Psoas muscle (tissue), 7 donors: ENCODE measurements at regions not wholly inside any gene's neighbourhood (a gene's known extent, or its start where the extent isn't known, plus 50 kb on each side); places are given as distances from the start of the nearest gene placed in this dataset.

Experiments
- ATAC-seq, 4 donors: fragments of 200-7000 bp; cut with Tn5 transposase; one replicate each; pipeline ENCODE4 v1.9.1; 2020; ENCODE audit warnings: moderate library complexity in 3 of 4, mild to moderate bottlenecking in 2 of 4
- DNase-seq, 2 donors: peaks; one replicate each; pipeline ENCODE4 v3.0.0-alpha.2; 2020
- H3K27ac ChIP-seq: fragments of 200-600 bp; one replicate; pipeline ENCODE4 v1.8.0; 2022
- H3K27me3 ChIP-seq, 3 donors: fragments of 200-600 bp in 1 of 3; one replicate each; pipeline versions ENCODE4 v1.6.1 to v1.8.0; 2013 to 2022; ENCODE audit warnings: low read length in 2 of 3, mild to moderate bottlenecking in 2 of 3, moderate library complexity in 1 of 3; ENCODE audit not compliant: insufficient read depth in 3 of 3
- H3K36me3 ChIP-seq, 2 donors: fragments of 200-600 bp in 1 of 2; one replicate each; pipeline versions ENCODE4 v1.6.1 to v1.8.0; 2013 to 2022; ENCODE audit warnings: low read depth in 1 of 2, mild to moderate bottlenecking in 1 of 2, moderate library complexity in 1 of 2; ENCODE audit not compliant: insufficient read depth in 1 of 2
- H3K4me1 ChIP-seq: fragments of 200-600 bp; one replicate; pipeline ENCODE4 v1.8.0; 2022
- H3K4me3 ChIP-seq: fragments of 200-600 bp; one replicate; pipeline ENCODE4 v1.8.0; 2022; ENCODE audit warnings: mild to moderate bottlenecking
- H3K9me3 ChIP-seq: fragments of 200-600 bp; one replicate; pipeline ENCODE4 v1.8.0; 2022
- CTCF ChIP-seq: fragments of 200-600 bp; IDR thresholded peaks from one replicate; pipeline ENCODE4 v1.8.0; 2022; ENCODE audit warnings: antibody characterized with exemption
- WGBS, 3 donors: extraction: QIAGEN DNeasy Blood & Tissue Kit; methylation state at CpG; one replicate each; pipeline versions ENCODE4 v1.1.6 to v1.1.7; 2013; 5-methylcytosine and 5-hydroxymethylcytosine counted together
- intact Hi-C, 2 donors: fragments of 100-400 bp; cut with DNase I; formaldehyde crosslinking; loops; one replicate each; pipeline versions ENCODE4 v1.11.0 to v1.14.2; 2022
- donor health status: healthy with polysubstance abuse.
- donor health status: DM: no; HTN: no; CAD: no; lungs with moderate emphysema.
- donor health status: Bipolar disorder and iron deficiency.
- donor health status: healthy.
- donor health status: DM: yes; HTN: yes; CAD: no.
- donor health status: DM: no; HTN: no; CAD: no.
- donor health status: DM: yes; HTN: yes; CAD: no.

GRCh38 chr9:28234894-28235277 lies 661.6 kb upstream of the C9orf72 start:
- H3K27me3 ChIP-seq: no peaks in the 10 kb centered on the region
- no peak for DNase-seq
- H3K4me3 ChIP-seq: no peak overlapping the region
- no peak for ATAC-seq
- intact Hi-C loops: no loop called here
- WGBS, 3 donors: 32 to 52% (median 51%) methylated on average over 1 of the region's 1 CpG
- no peak for TF ChIP-seq CTCF
- H3K36me3 ChIP-seq: no peaks in the 10 kb centered on the region
- no peak overlapping the region for H3K27ac ChIP-seq
- H3K9me3 ChIP-seq: no peaks in the 10 kb centered on the region
- no peaks in the 10 kb centered on the region for H3K4me1 ChIP-seq

DNA sequence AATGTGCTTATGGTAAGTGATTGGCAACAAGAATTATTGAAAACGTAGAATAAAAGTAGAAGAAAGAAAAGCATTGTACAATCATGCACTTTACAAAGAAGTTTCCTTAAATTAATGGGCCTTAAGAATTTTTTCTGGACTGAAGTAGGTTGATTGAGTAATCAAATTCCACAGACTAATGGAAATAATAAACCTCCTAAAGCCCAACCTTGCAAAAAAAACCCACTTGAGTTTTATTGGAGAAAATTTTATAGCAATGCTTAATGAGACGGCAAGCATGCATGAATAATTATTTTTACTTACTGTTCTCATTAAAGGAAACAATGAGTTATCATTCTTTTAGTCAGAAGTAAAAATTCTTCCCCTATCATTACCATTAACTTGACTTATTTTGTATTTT lies 676.1 kb upstream of the C9orf72 start:
- WGBS, 3 donors: 65 to 74% (median 70%) methylated on average over 2 of the region's 2 CpGs

GRCh38 chr9:28255174-28255573 lies 681.9 kb upstream of the C9orf72 start:
- intact Hi-C loops: no loop called here
- WGBS, 3 donors: 64 to 69% (median 66%) methylated on average over 3 of the region's 3 CpGs
- H3K27ac ChIP-seq: no peak overlapping the region
- no peaks in the 10 kb centered on the region for H3K9me3 ChIP-seq
- ATAC-seq (no peak), DNase-seq (no peak)
- TF ChIP-seq CTCF: no peak
- H3K36me3 ChIP-seq: no peaks in the 10 kb centered on the region
- H3K27me3 ChIP-seq: no peaks in the 10 kb centered on the region
- no peaks in the 10 kb centered on the region for H3K4me1 ChIP-seq
- H3K4me3 ChIP-seq: no peak overlapping the region

More for the DNA sequence above, 676.1 kb upstream of the C9orf72 start:
- no peaks in the 10 kb centered on the region for H3K36me3 ChIP-seq
- no peaks in the 10 kb centered on the region for H3K9me3 ChIP-seq
- no peak overlapping the region for H3K27ac ChIP-seq
- no peaks in the 10 kb centered on the region for H3K27me3 ChIP-seq
- DNase-seq (no peak), ATAC-seq (no peak)
- no peak for TF ChIP-seq CTCF
- no peak overlapping the region for H3K4me3 ChIP-seq
- intact Hi-C loops: no loop called here
- H3K4me1 ChIP-seq: no peaks in the 10 kb centered on the region

GRCh38 chr9:28260330-28260729 lies 687.0 kb upstream of the C9orf72 start:
- intact Hi-C loops: no loop called here
- no peak overlapping the region for H3K27ac ChIP-seq
- 90 to 93% (median 91%) methylated on average over 4 of the region's 4 CpGs for WGBS, 3 donors
- ATAC-seq (no peak), DNase-seq (no peak)
- H3K27me3 ChIP-seq: no peaks in the 10 kb centered on the region
- TF ChIP-seq CTCF: no peak
- H3K4me3 ChIP-seq: no peak overlapping the region
- H3K9me3 ChIP-seq: no peaks in the 10 kb centered on the region
- no peaks in the 10 kb centered on the region for H3K4me1 ChIP-seq
- no peaks in the 10 kb centered on the region for H3K36me3 ChIP-seq

DNA sequence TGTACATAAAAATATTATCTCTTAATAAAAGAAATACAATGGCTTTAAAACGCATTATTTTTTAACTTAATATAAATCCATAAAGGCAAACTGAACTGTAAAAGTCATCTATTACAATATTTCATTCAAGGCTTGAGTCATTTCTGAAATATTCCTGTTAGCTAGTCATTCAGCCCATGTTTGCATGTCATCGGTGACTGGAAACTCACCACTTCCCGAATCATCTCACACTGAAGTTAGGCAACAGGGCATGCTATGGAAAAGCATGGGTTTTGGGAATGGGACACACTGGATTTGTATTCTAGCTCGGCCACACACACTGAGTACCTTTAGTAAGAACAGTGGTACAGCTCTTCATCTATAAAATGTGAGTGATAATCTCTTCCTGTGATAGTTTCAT lies 691.1 kb upstream of the C9orf72 start:
- intact Hi-C loops: no loop called here
- Histone ChIP-seq H3K27ac (no peak overlapping the region), H3K9me3 (no peaks in the 10 kb centered on the region), H3K27me3 (no peaks in the 10 kb centered on the region), H3K4me1 (no peaks in the 10 kb centered on the region), H3K4me3 (no peak overlapping the region), H3K36me3 (no peaks in the 10 kb centered on the region)
- no peak for TF ChIP-seq CTCF
- DNase-seq: no peak
- ATAC-seq: no peak
- WGBS, 3 donors: 85 to 92% (median 91%) methylated on average over 4 of the region's 4 CpGs
